GM19455 (cell line): ENCODE measurements at regions not wholly inside any gene's neighbourhood (a gene's known extent, or its start where the extent isn't known, plus 50 kb on each side); places are given as distances from the start of the nearest gene placed in this dataset.
"Not testable (repeated sequence)": the region's sequence is repeated elsewhere in the genome, so short reads cannot be mapped to it uniquely, and the experiment has no call there.

Source experiments
- ATAC-seq: cut with Tn5 transposase; IDR thresholded peaks from one replicate; pipeline ENCODE4 v1.9.1; 2021; ENCODE audit not compliant: unreplicated experiment

GRCh38 chr10:9158675-9159074 lies 1104.2 kb downstream of the GATA3 start:
- no peak for ATAC-seq

- ATAC-seq = no peak
Measured at GRCh38 chr10:9160275-9160674, 1105.8 kb downstream of the GATA3 start.

GRCh38 chr10:9163699-9164098 lies 1109.2 kb downstream of the GATA3 start:
- no peak for ATAC-seq

- no peak for ATAC-seq
Measured at GRCh38 chr10:9166770-9167169, 1112.3 kb downstream of the GATA3 start.

GRCh38 chr10:9172276-9172675 lies 1117.8 kb downstream of the GATA3 start:
- no peak for ATAC-seq

GRCh38 chr10:9175200-9175599 lies 1120.7 kb downstream of the GATA3 start:
- no peak for ATAC-seq

GRCh38 chr10:9183197-9183880 lies 1128.9 kb downstream of the GATA3 start:
- ATAC-seq = not testable (repeated sequence)

DNA sequence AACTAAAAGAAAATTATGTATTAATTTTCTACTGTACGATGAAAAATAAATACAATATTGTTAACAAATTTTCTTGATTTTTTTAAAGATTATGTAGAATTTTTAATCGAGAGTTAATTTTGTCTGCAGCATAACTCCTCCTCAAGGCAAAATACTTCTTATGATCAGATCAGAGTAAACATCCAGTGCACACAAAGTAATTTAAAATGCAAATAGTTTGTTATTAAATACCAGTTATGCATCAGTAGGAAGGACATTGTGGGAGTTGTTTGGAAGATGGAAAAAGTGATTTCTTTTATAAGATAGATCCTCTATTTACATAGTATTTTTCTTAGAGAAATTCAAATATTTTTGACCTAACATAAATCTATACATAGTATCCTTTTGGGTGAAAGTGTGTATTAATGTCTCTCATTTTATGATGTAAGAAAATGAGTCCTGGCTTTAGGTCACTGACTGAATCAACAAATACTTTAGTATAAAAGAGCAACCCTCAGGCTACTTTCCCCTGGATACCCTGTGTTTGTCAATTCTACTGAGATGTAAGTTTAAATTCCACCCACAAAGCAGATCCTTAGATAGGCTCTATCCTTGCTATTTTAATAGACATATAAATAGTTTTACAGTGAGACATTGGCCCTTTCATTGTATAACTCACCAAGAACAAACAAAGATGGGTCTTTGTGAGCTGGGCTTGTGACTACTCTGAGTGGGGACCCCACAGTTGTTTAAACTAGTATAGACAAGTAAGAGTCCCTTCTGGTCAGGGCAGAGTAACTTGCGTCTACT lies 1133.7 kb downstream of the GATA3 start:
- ATAC-seq = no peak

GRCh38 chr10:9189448-9189847 lies 1135.0 kb downstream of the GATA3 start:
- ATAC-seq = no peak

DNA sequence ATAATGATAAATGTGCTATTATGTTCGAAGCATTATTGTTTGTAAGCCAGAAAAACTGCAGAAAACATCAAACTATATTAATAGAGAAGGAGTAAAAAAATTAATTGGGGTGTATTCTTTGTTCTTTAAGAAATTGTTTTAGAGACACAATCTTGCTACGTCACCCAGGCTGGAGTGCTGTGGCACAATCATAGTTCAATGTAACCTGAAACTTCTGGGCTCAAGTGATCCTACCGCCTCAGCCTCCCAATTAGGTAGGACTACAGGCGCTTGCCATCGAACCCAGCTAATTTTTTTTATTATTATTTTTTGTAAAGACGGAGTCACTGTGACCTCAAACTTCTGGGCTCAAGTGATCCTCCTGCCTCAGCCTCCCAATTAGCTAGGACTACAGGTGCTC lies 1138.6 kb downstream of the GATA3 start:
- ATAC-seq = no peak

DNA sequence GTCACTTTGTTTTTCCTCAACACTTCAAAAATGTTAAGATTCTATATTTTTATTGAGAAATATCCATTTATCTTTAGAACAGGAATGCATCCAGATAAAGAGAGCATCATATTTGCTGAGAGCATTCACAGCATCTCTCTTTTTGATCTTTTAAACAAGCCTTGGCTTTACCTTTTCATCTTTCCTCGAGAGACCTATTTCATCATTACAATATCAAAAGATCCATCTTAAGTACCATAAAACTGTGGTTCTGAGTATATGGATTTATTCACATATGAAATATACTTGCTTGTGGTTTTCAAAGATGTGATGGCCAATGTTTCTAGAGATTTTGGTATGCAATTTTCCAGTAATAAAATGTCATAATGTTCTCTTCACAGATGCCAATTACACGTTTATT lies 1140.9 kb downstream of the GATA3 start:
- no peak for ATAC-seq

DNA sequence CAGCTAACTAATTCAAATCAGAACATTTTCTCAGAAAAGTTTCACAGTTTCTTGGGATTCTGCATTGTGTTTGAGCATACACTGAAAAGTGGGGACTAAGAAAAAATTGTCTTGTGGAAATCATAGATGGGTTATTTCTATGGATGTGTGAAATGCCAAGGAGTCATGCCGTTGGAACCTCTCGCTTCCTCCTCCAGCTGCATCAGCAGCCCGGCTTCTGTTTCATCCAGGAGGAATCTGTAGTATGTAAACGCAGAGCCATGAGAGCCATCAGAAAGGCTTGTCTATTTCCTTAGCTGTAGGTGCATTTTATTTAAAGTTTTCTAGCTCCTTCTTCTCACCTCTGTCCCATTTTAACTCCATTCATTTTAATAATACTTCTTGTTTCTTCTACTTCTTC lies 1144.1 kb downstream of the GATA3 start:
- no peak for ATAC-seq

- no peak for ATAC-seq
Measured at GRCh38 chr10:9205558-9205957, 1151.1 kb downstream of the GATA3 start.

- peak; percentile 92 for ATAC-seq
Measured at GRCh38 chr10:9209105-9209798, 1154.8 kb downstream of the GATA3 start.

- ATAC-seq = no peak
Measured at GRCh38 chr10:9211228-9211627, 1156.7 kb downstream of the GATA3 start.

- no peak for ATAC-seq
Measured at GRCh38 chr10:9214618-9215017, 1160.1 kb downstream of the GATA3 start.

GRCh38 chr10:9215121-9215520 lies 1160.6 kb downstream of the GATA3 start:
- no peak for ATAC-seq

DNA sequence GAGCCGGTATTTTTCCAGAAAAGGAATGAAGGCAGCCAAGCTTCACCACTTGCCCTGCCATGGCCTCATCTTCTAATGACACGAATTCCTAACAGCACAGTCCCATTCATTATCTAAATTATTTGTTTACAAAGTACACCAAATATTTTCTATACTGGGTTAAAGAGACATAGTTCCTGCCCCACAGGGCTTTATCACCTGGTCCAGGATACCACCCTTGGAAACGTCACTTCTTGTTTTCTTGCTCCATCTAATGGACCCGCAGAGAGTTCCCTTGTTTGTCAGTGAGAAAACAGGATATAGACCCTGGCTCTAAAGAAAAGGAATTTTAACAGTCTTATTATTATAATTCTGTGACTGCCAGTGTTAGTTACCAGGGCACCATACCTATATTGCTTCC lies 1165.4 kb downstream of the GATA3 start:
- ATAC-seq = no peak

- no peak for ATAC-seq
Measured at GRCh38 chr10:9222917-9223316, 1168.4 kb downstream of the GATA3 start.

DNA sequence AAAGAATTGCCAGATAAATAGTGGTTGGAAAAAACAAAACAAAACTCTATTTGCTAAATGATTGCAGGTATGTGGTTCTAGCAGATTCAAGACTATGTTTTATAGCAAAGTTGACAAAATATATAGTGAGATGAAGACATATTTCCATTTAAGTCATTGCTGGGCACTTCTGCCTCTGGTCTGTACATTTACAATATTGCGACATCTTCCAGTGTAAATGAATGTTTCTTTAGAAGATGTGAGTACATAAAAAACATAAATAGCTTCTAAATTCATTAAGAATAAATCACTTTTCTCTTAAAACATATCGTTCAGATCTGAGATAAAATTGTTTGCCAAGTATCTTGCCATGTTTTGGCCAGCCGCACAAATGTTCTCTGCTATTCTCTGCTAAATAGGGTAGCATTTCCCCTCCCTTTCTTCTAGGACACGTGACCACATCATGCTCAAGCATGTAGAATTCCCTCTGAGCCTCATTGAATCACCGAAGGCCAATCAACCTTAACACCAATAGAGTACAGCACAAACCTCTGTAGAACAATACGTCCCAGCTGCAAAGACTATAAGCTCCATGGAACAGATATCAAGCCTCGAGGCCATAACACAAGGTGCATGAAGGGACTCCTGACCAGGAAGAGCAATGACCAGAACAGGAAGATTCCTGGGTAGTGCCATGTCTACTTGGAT lies 1173.3 kb downstream of the GATA3 start:
- no peak for ATAC-seq

DNA sequence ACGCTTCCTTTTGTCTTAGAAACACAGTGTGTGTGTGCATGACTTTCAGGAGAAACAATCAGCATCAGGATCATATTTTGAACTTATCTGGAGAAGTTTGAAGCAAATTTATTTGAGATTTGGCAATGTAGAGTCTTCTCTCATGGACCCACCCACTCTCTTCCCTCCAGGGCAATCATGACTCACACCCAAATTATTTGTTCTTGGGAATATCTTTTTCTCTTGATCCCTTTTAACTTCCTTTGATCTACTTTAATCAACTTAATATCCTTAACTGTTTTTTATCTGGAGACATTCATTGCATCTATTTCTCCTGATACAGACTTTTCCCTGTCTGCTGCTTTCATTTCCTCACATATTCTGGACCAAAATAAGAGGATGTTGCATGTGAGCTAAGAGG lies 1174.3 kb downstream of the GATA3 start:
- ATAC-seq = no peak
